Activated T-helper 1 cell treated with anti-CD3 and anti-CD28 coated beads, Interleukin-12 subunit alpha, Interleukin-12 subunit beta, Interleukin-2, Interleukin-4 antibody, amounts not matched to agents 30 ng/mL and 10 ng/mL and 1 ng/mL, durations not matched to agents 14 hours and 24 hours and 36 hours (primary cell): ENCODE measurements at regions not wholly inside any gene's neighbourhood (a gene's known extent, or its start where the extent isn't known, plus 50 kb on each side); places are given as distances from the start of the nearest gene placed in this dataset.

Experiments
- DNase-seq: peaks from one replicate; pipeline ENCODE4 v3.0.0; 2021; ENCODE audit warnings: low spot score
- H3K27ac Mint-ChIP-seq: one replicate; pipeline ENCODE4 v1.8.0; 2021; ENCODE audit warnings: mild to moderate bottlenecking, mixed read lengths
- H3K27me3 Mint-ChIP-seq: one replicate; pipeline ENCODE4 v1.8.0; 2022; ENCODE audit warnings: mild to moderate bottlenecking, moderate library complexity, mixed read lengths; ENCODE audit not compliant: insufficient read depth
- H3K36me3 Mint-ChIP-seq: one replicate; pipeline ENCODE4 v1.8.0; 2021; ENCODE audit warnings: low read depth, mixed read lengths
- H3K4me1 Mint-ChIP-seq: one replicate; pipeline ENCODE4 v1.8.0; 2021; ENCODE audit warnings: low read depth, mixed read lengths
- H3K4me3 Mint-ChIP-seq: one replicate; pipeline ENCODE4 v1.8.0; 2021; ENCODE audit warnings: mild to moderate bottlenecking, moderate library complexity, mixed read lengths
- H3K9me3 Mint-ChIP-seq: one replicate; pipeline ENCODE4 v1.8.0; 2021; ENCODE audit warnings: mixed read lengths
- intact Hi-C: fragments of 100-400 bp; cut with micrococcal nuclease; formaldehyde crosslinking; loops from one replicate; pipeline ENCODE4 v1.15.1; 2024

DNA sequence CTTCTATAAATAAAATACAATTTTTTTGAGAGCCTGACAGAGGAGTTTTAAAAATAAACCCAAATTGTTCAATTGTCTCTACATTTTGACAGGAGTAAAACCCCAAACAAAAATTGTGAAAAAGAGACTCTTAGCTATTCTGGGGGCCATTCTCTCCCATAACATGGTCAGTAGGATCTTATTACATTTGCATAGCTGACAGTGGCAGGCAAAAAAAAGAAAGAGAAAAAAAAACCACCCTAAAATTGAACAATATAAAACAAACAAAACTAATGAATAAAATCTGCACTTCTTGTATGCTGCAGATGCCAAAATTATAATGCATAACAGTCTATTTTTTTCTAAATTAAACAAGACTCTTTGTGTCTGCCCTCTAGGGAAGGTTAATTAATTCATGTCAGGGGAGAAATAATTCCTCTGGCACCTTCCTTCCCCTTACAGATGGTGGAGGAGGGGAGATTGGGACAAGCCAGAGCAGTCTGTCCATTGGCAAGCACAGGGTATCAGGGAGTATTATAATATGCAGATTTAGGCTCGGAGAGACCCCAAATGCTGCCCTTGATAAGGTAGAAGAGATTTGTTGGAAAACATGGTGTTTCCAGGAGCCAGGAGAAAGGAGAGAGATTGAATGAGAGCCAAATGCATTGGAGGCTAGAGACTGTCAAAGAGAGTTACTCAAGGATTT is 79.7 kb upstream of the CDH6 start:
- no peak overlapping the region for H3K4me3 Mint-ChIP-seq
- H3K9me3 Mint-ChIP-seq, result peaks cover 3% of the 10 kb centered on the region
- no peaks in the 10 kb centered on the region for H3K27me3 Mint-ChIP-seq
- DNase-seq, result no peak
- no peak overlapping the region for H3K27ac Mint-ChIP-seq
- intact Hi-C loops, result no loop called here
- H3K4me1 Mint-ChIP-seq, result no peaks in the 10 kb centered on the region
- H3K36me3 Mint-ChIP-seq, result no peaks in the 10 kb centered on the region

- H3K36me3 Mint-ChIP-seq, result no peaks in the 10 kb centered on the region
- intact Hi-C loops, result no loop called here
- DNase-seq, result no peak
- H3K27me3 Mint-ChIP-seq, result no peaks in the 10 kb centered on the region
- peaks cover 5% of the 10 kb centered on the region for H3K9me3 Mint-ChIP-seq
- no peaks in the 10 kb centered on the region for H3K4me1 Mint-ChIP-seq
- no peak overlapping the region for H3K27ac Mint-ChIP-seq
- H3K4me3 Mint-ChIP-seq, result no peak overlapping the region
These were observed 80.4 kb upstream of the CDH6 start for GRCh38 chr5:31113101-31113500.

GRCh38 chr5:31107091-31107518 is 86.4 kb upstream of the CDH6 start:
- Mint-ChIP-seq H3K27ac (no peak overlapping the region), H3K9me3 (peaks cover 5% of the 10 kb centered on the region), H3K27me3 (no peaks in the 10 kb centered on the region), H3K36me3 (no peaks in the 10 kb centered on the region), H3K4me1 (no peaks in the 10 kb centered on the region), H3K4me3 (no peak overlapping the region)
- intact Hi-C loops, result no loop called here
- DNase-seq, result no peak

DNA sequence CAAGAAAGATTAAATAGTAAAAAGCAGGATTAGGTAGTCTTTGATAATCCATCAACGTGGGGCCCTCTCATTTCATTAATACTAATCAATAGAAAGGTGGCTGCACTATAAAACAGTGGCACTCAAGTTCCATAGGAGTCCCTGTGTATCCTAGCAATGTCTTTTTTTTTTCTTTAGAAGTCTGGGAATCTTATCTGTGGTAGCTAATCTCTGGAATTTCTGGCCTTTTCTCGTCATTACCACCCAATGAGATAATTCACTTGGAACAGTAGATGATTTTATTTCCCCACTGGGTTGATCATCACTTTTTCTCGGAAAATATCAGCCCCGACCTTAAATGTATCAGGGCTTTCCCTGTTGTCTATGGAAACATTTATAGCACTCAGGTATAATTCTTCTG is 86.8 kb upstream of the CDH6 start:
- H3K4me1 Mint-ChIP-seq, result no peaks in the 10 kb centered on the region
- H3K9me3 Mint-ChIP-seq, result peaks cover 5% of the 10 kb centered on the region
- no peak overlapping the region for H3K4me3 Mint-ChIP-seq
- H3K36me3 Mint-ChIP-seq, result no peaks in the 10 kb centered on the region
- no peaks in the 10 kb centered on the region for H3K27me3 Mint-ChIP-seq
- H3K27ac Mint-ChIP-seq, result no peak overlapping the region
- no peak for DNase-seq
- intact Hi-C loops, result no loop called here

DNA sequence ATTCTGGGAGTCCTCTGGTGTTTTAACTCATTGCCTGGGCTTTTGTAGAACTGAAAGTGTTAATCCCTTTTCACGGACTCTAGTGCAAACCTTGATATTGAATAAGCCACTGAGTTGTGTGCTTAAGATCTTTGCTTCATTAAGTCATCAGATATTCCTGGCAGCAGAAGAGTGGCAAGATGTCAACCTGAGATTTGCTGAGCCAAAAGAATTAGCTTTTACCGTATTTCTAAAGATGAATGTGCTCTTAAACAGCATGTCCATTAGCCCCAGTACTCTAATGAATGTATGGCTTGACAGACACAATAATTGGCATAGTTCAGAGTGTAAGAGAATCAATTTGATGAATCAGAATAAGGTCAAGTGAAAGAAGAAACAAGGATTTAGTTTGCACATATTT is 87.2 kb upstream of the CDH6 start:
- peaks cover 5% of the 10 kb centered on the region for H3K9me3 Mint-ChIP-seq
- no peak overlapping the region for H3K4me3 Mint-ChIP-seq
- no peaks in the 10 kb centered on the region for H3K36me3 Mint-ChIP-seq
- no peak for DNase-seq
- H3K4me1 Mint-ChIP-seq, result no peaks in the 10 kb centered on the region
- intact Hi-C loops, result no loop called here
- H3K27ac Mint-ChIP-seq, result no peak overlapping the region
- H3K27me3 Mint-ChIP-seq, result no peaks in the 10 kb centered on the region

DNA sequence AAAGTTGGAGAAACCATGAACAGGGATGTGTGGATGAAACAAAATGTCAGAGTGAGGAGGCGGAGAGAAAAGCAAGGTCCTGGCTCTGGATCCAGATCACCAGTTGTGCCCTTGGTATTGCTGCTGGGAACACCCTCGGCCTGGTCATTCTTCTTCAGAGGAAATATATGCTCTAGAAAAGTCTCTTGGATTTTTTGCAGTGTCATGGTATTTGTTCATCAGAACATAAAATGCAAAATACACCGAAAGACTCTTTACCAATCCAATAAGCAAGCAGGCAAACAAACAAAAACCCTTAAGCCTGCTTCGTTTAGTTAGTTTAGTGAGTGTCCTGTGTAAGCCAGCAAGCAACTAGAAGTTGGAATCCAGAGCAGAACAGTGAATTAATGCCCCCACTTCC is 88.7 kb upstream of the CDH6 start:
- no peak overlapping the region for H3K4me3 Mint-ChIP-seq
- H3K9me3 Mint-ChIP-seq, result peaks cover 5% of the 10 kb centered on the region
- no peak for DNase-seq
- intact Hi-C loops, result no loop called here
- H3K4me1 Mint-ChIP-seq, result no peaks in the 10 kb centered on the region
- H3K27me3 Mint-ChIP-seq, result no peaks in the 10 kb centered on the region
- no peak overlapping the region for H3K27ac Mint-ChIP-seq
- H3K36me3 Mint-ChIP-seq, result no peaks in the 10 kb centered on the region

- no peaks in the 10 kb centered on the region for H3K27me3 Mint-ChIP-seq
- H3K36me3 Mint-ChIP-seq, result no peaks in the 10 kb centered on the region
- no peaks in the 10 kb centered on the region for H3K9me3 Mint-ChIP-seq
- H3K27ac Mint-ChIP-seq, result no peak overlapping the region
- intact Hi-C loops, result no loop called here
- H3K4me1 Mint-ChIP-seq, result no peaks in the 10 kb centered on the region
- H3K4me3 Mint-ChIP-seq, result no peak overlapping the region
- DNase-seq, result no peak
These were observed 92.6 kb upstream of the CDH6 start for GRCh38 chr5:31100781-31101310.

- Mint-ChIP-seq H3K27me3 (no peaks in the 10 kb centered on the region), H3K36me3 (no peaks in the 10 kb centered on the region), H3K4me1 (no peaks in the 10 kb centered on the region), H3K4me3 (no peak overlapping the region), H3K27ac (no peak overlapping the region), H3K9me3 (no peaks in the 10 kb centered on the region)
- intact Hi-C loops, result no loop called here
- no peak for DNase-seq
These were observed 93.4 kb upstream of the CDH6 start for GRCh38 chr5:31100047-31100575.

- intact Hi-C loops, result no loop called here
- H3K4me1 Mint-ChIP-seq, result no peaks in the 10 kb centered on the region
- no peaks in the 10 kb centered on the region for H3K9me3 Mint-ChIP-seq
- H3K36me3 Mint-ChIP-seq, result no peaks in the 10 kb centered on the region
- no peak overlapping the region for H3K27ac Mint-ChIP-seq
- no peak for DNase-seq
- H3K4me3 Mint-ChIP-seq, result no peak overlapping the region
- H3K27me3 Mint-ChIP-seq, result no peaks in the 10 kb centered on the region
These were observed 94.7 kb upstream of the CDH6 start for GRCh38 chr5:31098811-31099210.

DNA sequence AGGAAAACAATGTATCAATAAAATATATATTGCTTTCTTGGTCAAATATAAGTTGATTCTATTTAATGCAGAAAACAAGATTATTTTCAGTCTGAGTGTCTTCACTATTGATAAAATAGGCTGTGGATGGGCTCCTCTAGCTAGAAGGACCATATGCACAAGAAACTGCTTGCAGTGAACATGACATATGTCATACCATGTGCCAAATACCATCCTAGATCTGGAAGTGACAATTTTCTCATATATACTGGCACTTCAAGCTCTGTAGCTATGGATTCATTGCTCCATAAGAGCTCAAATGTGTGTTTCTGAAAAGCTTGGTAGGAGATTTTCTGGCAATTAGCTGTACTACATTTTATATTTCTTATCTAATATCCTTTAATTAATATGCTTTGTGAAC is 95.6 kb upstream of the CDH6 start:
- no peak overlapping the region for H3K4me3 Mint-ChIP-seq
- peaks cover 3% of the 10 kb centered on the region for H3K9me3 Mint-ChIP-seq

DNA sequence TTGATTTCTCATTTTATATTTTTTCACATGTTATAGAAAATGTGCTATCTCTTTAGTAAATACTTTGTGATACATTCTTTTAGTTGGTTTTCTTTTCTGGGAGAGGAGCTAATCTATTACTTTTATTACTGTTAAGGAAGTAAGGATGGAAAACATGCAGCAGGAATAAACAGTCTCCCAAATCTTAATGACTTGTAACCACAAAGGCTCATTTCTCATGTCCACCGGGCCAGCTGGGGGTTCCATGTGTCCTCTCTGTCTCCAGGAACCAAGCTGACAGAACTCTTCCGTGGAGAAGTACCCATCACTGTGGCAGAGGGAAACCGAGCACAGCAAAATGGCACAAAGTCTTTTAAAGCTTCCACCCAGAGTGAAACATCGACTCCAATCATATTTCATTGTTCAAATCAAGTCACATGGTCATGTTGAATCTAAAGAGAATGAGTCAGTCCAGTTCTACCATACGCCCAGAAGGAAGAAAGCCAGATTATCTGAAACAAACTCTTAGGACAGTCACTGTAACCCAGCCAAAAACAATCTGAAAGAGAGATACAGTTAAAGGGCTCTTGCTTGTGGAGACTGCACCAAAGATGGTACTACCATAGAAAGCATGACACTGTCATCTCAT is 97.1 kb upstream of the CDH6 start:
- DNase-seq, result no peak
- no peaks in the 10 kb centered on the region for H3K27me3 Mint-ChIP-seq

More for the DNA sequence above, 95.6 kb upstream of the CDH6 start:
- no peaks in the 10 kb centered on the region for H3K36me3 Mint-ChIP-seq
- H3K4me1 Mint-ChIP-seq, result no peaks in the 10 kb centered on the region
- intact Hi-C loops, result no loop called here
- no peak overlapping the region for H3K27ac Mint-ChIP-seq
- no peaks in the 10 kb centered on the region for H3K27me3 Mint-ChIP-seq
- DNase-seq, result no peak

GRCh38 chr5:31095796-31096195 is 97.7 kb upstream of the CDH6 start:
- Mint-ChIP-seq H3K4me3 (no peak overlapping the region), H3K27me3 (no peaks in the 10 kb centered on the region), H3K36me3 (no peaks in the 10 kb centered on the region), H3K4me1 (no peaks in the 10 kb centered on the region), H3K27ac (no peak overlapping the region), H3K9me3 (peaks cover 3% of the 10 kb centered on the region)
- intact Hi-C loops, result no loop called here
- no peak for DNase-seq

More for the DNA sequence above, 97.1 kb upstream of the CDH6 start:
- Mint-ChIP-seq H3K27ac (no peak overlapping the region), H3K9me3 (peaks cover 3% of the 10 kb centered on the region), H3K4me3 (no peak overlapping the region), H3K4me1 (no peaks in the 10 kb centered on the region), H3K36me3 (no peaks in the 10 kb centered on the region)
- intact Hi-C loops, result no loop called here

DNA sequence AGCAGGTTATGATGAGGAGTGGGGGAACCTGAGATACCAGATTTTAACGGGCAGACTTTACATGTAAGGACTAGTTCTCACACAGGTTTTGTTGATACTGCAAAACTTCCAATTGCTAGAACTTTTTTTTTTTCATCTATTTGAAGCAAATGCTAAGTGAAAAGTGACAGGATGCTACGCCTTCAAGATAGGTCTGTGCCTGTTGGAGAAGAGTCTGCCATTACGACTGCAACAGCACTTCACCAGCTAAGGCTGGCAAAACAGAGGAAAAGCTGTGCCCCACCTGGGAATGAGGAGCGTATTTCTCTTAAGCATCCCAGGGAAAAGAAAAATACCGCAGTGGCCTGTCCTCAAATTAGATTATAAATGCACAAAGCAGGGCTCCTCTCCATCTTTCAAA is 102.0 kb upstream of the CDH6 start:
- Mint-ChIP-seq H3K4me1 (no peaks in the 10 kb centered on the region), H3K27me3 (no peaks in the 10 kb centered on the region), H3K4me3 (no peak overlapping the region), H3K27ac (no peak overlapping the region), H3K9me3 (peaks cover 3% of the 10 kb centered on the region), H3K36me3 (no peaks in the 10 kb centered on the region)
- intact Hi-C loops, result no loop called here
- no peak for DNase-seq
